ENCODE measurements at regions not wholly inside any gene's neighbourhood (a gene's known extent, or its start where the extent isn't known, plus 50 kb on each side); places are given as distances from the start of the nearest gene placed in this dataset.
A peak's percentile ranks its signal among the peaks of the same experiment; 100 is the strongest.

- Histone ChIP-seq H4K20me1 (ENCODE audit: control insufficient read depth, insufficient read depth) (no peaks in the 10 kb centered on the region), H3K27ac (ENCODE audit: control insufficient read depth, insufficient read depth) (no peak overlapping the region), H3K36me3 (ENCODE audit: control insufficient read depth in 2 of 2, insufficient read depth in 2 of 2, low read length in 1 of 2) (no peaks in the 10 kb centered on the region), H3K4me1 (ENCODE audit: control insufficient read depth, insufficient read depth, low read length) (no peaks in the 10 kb centered on the region), H3K4me2 (ENCODE audit: control insufficient read depth, insufficient read depth) (no peak overlapping the region), H3K4me3 (no peak overlapping the region), H3K79me2 (ENCODE audit: control insufficient read depth, insufficient read depth, low read length) (no peaks in the 10 kb centered on the region), H3K27me3 (replicated peaks in 1 of 2; ENCODE audit: control insufficient read depth in 2 of 2, insufficient read depth in 2 of 2, low read length in 1 of 2) (no peaks in the 10 kb centered on the region), H2AFZ (ENCODE audit: control insufficient read depth, low read depth, low read length) (no peak overlapping the region), H3K9ac (ENCODE audit: control insufficient read depth, insufficient read depth, low read length) (no peak overlapping the region), H3K9me3 (replicated peaks; ENCODE audit: control insufficient read depth, insufficient read depth, low read length) (no peaks in the 10 kb centered on the region)
- TF ChIP-seq NR2C2 (IDR thresholded peaks at IDR 0.05; ENCODE audit: borderline replicate concordance, control insufficient read depth, insufficient read length, low read depth) = no peak
- DNase-seq (ENCODE audit: low read depth, low spot score) (no peak), FAIRE-seq (no peak), ATAC-seq (peak; percentile 58)
- in situ Hi-C loops (cut with MboI) (no loop called here), intact Hi-C loops (cut with micrococcal nuclease; ENCODE audit: unreplicated experiment) (no loop called here)
- BruUV-seq (replicated peaks) = no TSS peak
- CTCF ChIA-PET = no interaction called here
- POLR2A ChIA-PET = no interaction called here
- RAD21 ChIA-PET (ENCODE audit: unreplicated experiment) = no interaction called here
- 60% methylated on average over 2 of the region's 2 CpGs for WGBS (ENCODE audit: insufficient coverage, insufficient replicate concordance, low lambda C conversion rate, missing lambda C conversion rate)
- SMC1A ChIA-PET (ENCODE audit: uncharacterized antibody, unreplicated experiment) = interaction anchor here (0.6 kb wide), 1 partner anchor 570 kb away, joined by 3 read pairs; no protein-coding TSS in a partner anchor
Measured at GRCh38 chr13:64099994-64100393, 2684.3 kb upstream of the PCDH20 start.

- no peaks in the 10 kb centered on the region for H3K9me3 ChIP-seq (replicated peaks; ENCODE audit: control insufficient read depth, insufficient read depth, low read length)
- ChIA-PET CTCF (no interaction called here), SMC1A (ENCODE audit: uncharacterized antibody, unreplicated experiment) (no interaction called here), POLR2A (no interaction called here), RAD21 (ENCODE audit: unreplicated experiment) (no interaction called here)
- H3K9ac ChIP-seq (ENCODE audit: control insufficient read depth, insufficient read depth, low read length) = no peak overlapping the region
- H3K36me3 ChIP-seq (ENCODE audit: control insufficient read depth in 2 of 2, insufficient read depth in 2 of 2, low read length in 1 of 2) = no peaks in the 10 kb centered on the region
- WGBS (ENCODE audit: insufficient coverage, insufficient replicate concordance, low lambda C conversion rate, missing lambda C conversion rate) = 12% methylated on average over 3 of the region's 3 CpGs
- ATAC-seq (no peak), FAIRE-seq (no peak), DNase-seq (ENCODE audit: low read depth, low spot score) (no peak)
- no peak overlapping the region for H3K4me2 ChIP-seq (ENCODE audit: control insufficient read depth, insufficient read depth)
- H3K4me1 ChIP-seq (ENCODE audit: control insufficient read depth, insufficient read depth, low read length) = no peaks in the 10 kb centered on the region
- TF ChIP-seq IRF5 (IDR thresholded peaks at IDR 0.05; ENCODE audit: borderline replicate concordance) = no peak
- TF ChIP-seq ZNF217 (IDR thresholded peaks at IDR 0.05) = no peak
- TF ChIP-seq PKNOX1 (IDR thresholded peaks at IDR 0.05) = no peak
- no peaks in the 10 kb centered on the region for H4K20me1 ChIP-seq (ENCODE audit: control insufficient read depth, insufficient read depth)
- in situ Hi-C loops (cut with MboI) (no loop called here), intact Hi-C loops (cut with micrococcal nuclease; ENCODE audit: unreplicated experiment) (no loop called here)
- H3K79me2 ChIP-seq (ENCODE audit: control insufficient read depth, insufficient read depth, low read length) = no peaks in the 10 kb centered on the region
- no peak overlapping the region for H3K4me3 ChIP-seq
- H2AFZ ChIP-seq (ENCODE audit: control insufficient read depth, low read depth, low read length) = no peak overlapping the region
- H3K27ac ChIP-seq (ENCODE audit: control insufficient read depth, insufficient read depth) = no peak overlapping the region
- no peaks in the 10 kb centered on the region for H3K27me3 ChIP-seq (replicated peaks in 1 of 2; ENCODE audit: control insufficient read depth in 2 of 2, insufficient read depth in 2 of 2, low read length in 1 of 2)
- no TSS peak for BruUV-seq (replicated peaks)
Measured at GRCh38 chr13:64090311-64090710, 2674.7 kb upstream of the PCDH20 start.
